Vagina (tissue), 2 donors: ENCODE measurements at regions not wholly inside any gene's neighbourhood (a gene's known extent, or its start where the extent isn't known, plus 50 kb on each side); places are given as distances from the start of the nearest gene placed in this dataset.

Experiments
- POLR2A ChIP-seq, 2 donors: fragments of 450-650 bp; IDR thresholded peaks; one replicate each; pipeline ENCODE4 v1.6.1; 2017; ENCODE audit warnings: antibody characterized with exemption in 2 of 2, mild to moderate bottlenecking in 2 of 2, moderate library complexity in 2 of 2
- TF ChIP-seq, protein P1 (sequence below), 3 experiments: fragments of 450-650 bp in 2 of 3; fragments of 200-600 bp in 1 of 3; sonication (generic) in 1 of 3; IDR thresholded peaks; one replicate each; pipeline ENCODE4 v1.5.1; 2017 to 2019; ENCODE audit warnings: antibody characterized with exemption in 3 of 3, mild to moderate bottlenecking in 2 of 3, moderate library complexity in 2 of 3

DNA sequence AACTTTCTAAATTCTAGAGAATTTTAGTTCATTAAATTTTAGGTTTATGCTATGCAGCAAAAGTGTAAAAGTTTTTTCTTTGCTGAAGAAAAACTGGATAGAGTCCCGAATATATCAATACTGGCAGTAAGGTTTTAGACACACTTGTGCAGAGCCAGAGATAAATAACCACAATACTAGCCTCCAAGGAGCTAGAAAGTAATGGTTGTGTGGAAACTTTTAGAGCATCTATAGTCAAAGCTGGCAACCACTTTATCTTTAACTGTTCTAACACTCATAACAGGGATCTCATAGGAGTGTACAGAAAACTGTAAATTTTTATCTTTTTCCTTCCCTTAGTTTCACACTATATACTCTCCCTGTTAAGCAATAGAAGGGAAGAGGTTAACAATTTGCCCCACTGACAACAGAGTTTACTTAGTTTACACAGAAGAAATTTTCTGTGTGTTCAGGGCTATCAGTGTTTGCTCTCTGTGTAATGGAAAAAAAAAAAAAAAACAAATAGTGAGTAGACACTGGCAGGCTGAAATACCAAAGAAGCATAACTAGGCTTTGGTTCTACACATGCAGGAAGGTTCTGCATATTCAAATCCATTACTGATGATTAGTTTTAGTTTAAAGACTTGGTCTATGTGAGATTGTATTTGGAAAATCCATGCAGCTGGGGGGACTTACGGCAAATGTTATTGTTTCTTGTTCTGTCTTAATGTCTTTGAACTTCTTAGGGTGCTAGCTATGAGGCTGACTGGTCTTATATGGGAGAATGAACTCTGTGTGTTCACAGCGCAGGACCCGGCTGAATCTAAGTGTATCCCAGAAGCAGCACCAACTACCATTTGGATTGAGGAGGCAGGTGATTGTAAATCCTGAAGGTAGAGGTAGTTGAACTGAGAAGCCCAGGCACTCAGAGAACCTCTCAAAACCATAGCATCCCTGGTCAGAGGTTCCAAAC is 187.6 kb downstream of the PCSK1 start:
- TF ChIP-seq, protein P1, sequence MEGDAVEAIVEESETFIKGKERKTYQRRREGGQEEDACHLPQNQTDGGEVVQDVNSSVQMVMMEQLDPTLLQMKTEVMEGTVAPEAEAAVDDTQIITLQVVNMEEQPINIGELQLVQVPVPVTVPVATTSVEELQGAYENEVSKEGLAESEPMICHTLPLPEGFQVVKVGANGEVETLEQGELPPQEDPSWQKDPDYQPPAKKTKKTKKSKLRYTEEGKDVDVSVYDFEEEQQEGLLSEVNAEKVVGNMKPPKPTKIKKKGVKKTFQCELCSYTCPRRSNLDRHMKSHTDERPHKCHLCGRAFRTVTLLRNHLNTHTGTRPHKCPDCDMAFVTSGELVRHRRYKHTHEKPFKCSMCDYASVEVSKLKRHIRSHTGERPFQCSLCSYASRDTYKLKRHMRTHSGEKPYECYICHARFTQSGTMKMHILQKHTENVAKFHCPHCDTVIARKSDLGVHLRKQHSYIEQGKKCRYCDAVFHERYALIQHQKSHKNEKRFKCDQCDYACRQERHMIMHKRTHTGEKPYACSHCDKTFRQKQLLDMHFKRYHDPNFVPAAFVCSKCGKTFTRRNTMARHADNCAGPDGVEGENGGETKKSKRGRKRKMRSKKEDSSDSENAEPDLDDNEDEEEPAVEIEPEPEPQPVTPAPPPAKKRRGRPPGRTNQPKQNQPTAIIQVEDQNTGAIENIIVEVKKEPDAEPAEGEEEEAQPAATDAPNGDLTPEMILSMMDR (IDR thresholded peaks at IDR 0.05) = no peak
- TF ChIP-seq POLR2A (IDR thresholded peaks at IDR 0.05) = no peak
